HPDE6-E6E7 (cell line): ENCODE measurements at regions not wholly inside any gene's neighbourhood (a gene's known extent, or its start where the extent isn't known, plus 50 kb on each side); places are given as distances from the start of the nearest gene placed in this dataset.

Source experiments
- DNase-seq: peaks from one replicate; pipeline ENCODE4 v3.0.0; 2011; ENCODE audit warnings: missing footprints; ENCODE audit errors: extremely low spot score

GRCh38 chr4:75110061-75110460, 177.1 kb downstream of the PARM1 start:
- no peak for DNase-seq

GRCh38 chr4:75107755-75108612, 175.1 kb downstream of the PARM1 start:
- DNase-seq: no peak

GRCh38 chr4:75102787-75103085, 169.8 kb downstream of the PARM1 start:
- no peak for DNase-seq

- no peak for DNase-seq
Observed at GRCh38 chr4:75101906-75102786, 169.2 kb downstream of the PARM1 start.
